ENCODE measurements at regions not wholly inside any gene's neighbourhood (a gene's known extent, or its start where the extent isn't known, plus 50 kb on each side); places are given as distances from the start of the nearest gene placed in this dataset.

DNA sequence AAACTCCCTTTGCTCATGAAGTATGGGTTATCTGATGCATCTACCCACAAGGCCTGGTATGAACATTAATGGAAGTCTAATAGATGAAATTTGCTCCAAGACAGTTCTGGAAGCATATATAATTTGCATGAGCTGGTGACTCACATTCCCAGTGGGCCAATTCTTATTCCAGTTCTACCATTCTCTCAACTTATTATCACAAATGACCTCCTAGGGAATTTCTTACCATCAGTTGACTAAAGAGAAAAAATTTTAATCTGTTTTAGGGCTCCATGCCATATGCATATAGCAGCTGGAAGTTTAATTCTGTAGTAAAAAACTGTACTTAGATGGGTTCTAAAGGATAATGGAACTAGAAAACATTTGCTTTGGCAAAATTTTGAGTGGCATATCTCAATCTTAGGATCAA, 165.2 kb upstream of the COL3A1 start:
- TF ChIP-seq FOXA1 (IDR thresholded peaks at IDR 0.05) (no peak), L3MBTL2 (conservative IDR thresholded peaks at IDR 0.05) (no peak), ZNF384 (IDR thresholded peaks at IDR 0.05) (no peak)

Data from HEK293T (cell line).